Panc1 (cell line): ENCODE measurements at regions not wholly inside any gene's neighbourhood (a gene's known extent, or its start where the extent isn't known, plus 50 kb on each side); places are given as distances from the start of the nearest gene placed in this dataset.

ENCODE experiments used
- POLR2AphosphoS5 ChIP-seq: IDR thresholded peaks from 2 replicates; pipeline ENCODE4 v1.6.1; 2012; ENCODE audit warnings: mild to moderate bottlenecking, low read depth, low read length, moderate library complexity
- TCF7L2 ChIP-seq: IDR thresholded peaks from 2 replicates; pipeline ENCODE4 v1.6.1; 2011; ENCODE audit warnings: mild to moderate bottlenecking, low read depth, low read length, inconsistent platforms
- TF ChIP-seq, protein P1 (sequence below): fragments of 450-650 bp; IDR thresholded peaks from 2 replicates; pipeline ENCODE4 v1.5.1; 2017; ENCODE audit warnings: mild to moderate bottlenecking

DNA sequence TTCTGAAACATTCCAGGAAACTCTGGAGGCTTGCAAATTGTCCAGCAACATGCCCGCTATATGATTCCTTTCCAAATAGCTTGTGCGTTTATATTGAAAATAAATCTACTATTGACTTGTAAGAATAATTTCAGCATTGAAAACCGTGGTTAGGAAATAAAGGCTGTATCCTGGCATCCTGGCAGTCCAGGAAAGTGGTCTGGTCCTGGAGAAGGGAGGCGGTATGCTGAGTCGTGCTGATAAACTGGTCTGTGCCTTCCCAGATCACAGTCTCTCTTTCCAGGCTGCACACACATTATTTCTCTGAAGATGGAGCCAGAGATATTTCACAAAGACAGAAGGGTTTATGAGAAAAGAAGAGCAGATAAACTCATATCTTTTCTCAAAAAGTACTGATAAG is 350.1 kb upstream of the COBL start:
- TF ChIP-seq POLR2AphosphoS5 (no peak), TCF7L2 (no peak)
- TF ChIP-seq, protein P1, sequence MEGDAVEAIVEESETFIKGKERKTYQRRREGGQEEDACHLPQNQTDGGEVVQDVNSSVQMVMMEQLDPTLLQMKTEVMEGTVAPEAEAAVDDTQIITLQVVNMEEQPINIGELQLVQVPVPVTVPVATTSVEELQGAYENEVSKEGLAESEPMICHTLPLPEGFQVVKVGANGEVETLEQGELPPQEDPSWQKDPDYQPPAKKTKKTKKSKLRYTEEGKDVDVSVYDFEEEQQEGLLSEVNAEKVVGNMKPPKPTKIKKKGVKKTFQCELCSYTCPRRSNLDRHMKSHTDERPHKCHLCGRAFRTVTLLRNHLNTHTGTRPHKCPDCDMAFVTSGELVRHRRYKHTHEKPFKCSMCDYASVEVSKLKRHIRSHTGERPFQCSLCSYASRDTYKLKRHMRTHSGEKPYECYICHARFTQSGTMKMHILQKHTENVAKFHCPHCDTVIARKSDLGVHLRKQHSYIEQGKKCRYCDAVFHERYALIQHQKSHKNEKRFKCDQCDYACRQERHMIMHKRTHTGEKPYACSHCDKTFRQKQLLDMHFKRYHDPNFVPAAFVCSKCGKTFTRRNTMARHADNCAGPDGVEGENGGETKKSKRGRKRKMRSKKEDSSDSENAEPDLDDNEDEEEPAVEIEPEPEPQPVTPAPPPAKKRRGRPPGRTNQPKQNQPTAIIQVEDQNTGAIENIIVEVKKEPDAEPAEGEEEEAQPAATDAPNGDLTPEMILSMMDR: peak; percentile 25; the same call in 1 of the 2 replicates
